Right lobe of liver (tissue), 4 donors: ENCODE measurements at regions not wholly inside any gene's neighbourhood (a gene's known extent, or its start where the extent isn't known, plus 50 kb on each side); places are given as distances from the start of the nearest gene placed in this dataset.

ENCODE experiments used
- POLR2A ChIP-seq: fragments of 450-650 bp; IDR thresholded peaks from one replicate; pipeline ENCODE4 v1.6.1; 2017; ENCODE audit warnings: antibody characterized with exemption, mild to moderate bottlenecking
- TF ChIP-seq, protein P1 (sequence below), 4 donors: fragments of 200-600 bp in 3 of 4; fragments of 450-650 bp in 1 of 4; IDR thresholded peaks; one replicate each; pipeline versions ENCODE4 v1.5.1 to v1.8.0; 2016 to 2022; ENCODE audit warnings: antibody characterized with exemption in 4 of 4, mild to moderate bottlenecking in 2 of 4
- donor health status: DM: no; HTN: no; CAD: no.
- donor health status: DM: no; HTN: no; CAD: no.
- donor health status: DM: no; HTN: yes; CAD: no.

DNA sequence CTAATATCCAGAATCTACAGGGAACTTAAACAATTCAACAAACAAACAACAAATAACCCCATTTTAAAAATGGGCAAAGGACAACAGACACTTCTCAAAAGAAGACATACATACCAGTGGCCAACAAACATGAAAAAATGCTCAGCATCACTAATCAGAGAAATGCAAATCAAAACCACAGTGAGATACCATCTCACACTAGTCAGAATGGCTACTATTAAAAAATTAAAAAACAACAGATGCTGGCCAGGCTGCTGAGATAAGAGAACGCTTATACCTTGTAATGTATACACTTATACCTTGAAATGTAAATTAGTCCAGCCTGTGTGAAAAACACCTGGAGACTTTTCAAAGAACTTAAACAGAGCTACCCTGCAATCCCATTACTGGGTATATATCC, 166.8 kb downstream of the IBTK start:
- TF ChIP-seq, protein P1, sequence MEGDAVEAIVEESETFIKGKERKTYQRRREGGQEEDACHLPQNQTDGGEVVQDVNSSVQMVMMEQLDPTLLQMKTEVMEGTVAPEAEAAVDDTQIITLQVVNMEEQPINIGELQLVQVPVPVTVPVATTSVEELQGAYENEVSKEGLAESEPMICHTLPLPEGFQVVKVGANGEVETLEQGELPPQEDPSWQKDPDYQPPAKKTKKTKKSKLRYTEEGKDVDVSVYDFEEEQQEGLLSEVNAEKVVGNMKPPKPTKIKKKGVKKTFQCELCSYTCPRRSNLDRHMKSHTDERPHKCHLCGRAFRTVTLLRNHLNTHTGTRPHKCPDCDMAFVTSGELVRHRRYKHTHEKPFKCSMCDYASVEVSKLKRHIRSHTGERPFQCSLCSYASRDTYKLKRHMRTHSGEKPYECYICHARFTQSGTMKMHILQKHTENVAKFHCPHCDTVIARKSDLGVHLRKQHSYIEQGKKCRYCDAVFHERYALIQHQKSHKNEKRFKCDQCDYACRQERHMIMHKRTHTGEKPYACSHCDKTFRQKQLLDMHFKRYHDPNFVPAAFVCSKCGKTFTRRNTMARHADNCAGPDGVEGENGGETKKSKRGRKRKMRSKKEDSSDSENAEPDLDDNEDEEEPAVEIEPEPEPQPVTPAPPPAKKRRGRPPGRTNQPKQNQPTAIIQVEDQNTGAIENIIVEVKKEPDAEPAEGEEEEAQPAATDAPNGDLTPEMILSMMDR (IDR thresholded peaks at IDR 0.05) = no peak
- no peak for TF ChIP-seq POLR2A
